OCI-LY7 (cell line): ENCODE measurements at regions not wholly inside any gene's neighbourhood (a gene's known extent, or its start where the extent isn't known, plus 50 kb on each side); places are given as distances from the start of the nearest gene placed in this dataset.

Experiments used
- BruUV-seq: library from RNA; stranded (reverse); fragments of 400-500 nt; replicated peaks from 2 replicates; lab custom pipeline; 2021; lab: Mats Ljungman, UMichigan
- CTCF ChIA-PET: fragments of 300-600 bp; sonication (Branson Sonifier 250); formaldehyde crosslinking; loops from one replicate; lab custom pipeline; 2022; ENCODE audit warnings: antibody characterized with exemption; ENCODE audit not compliant: unreplicated experiment; lab: Charles Lee
- POLR2A ChIA-PET: fragments of 300-600 bp; sonication (Branson Sonifier 250); formaldehyde crosslinking; loops from one replicate; lab custom pipeline; 2022; ENCODE audit warnings: antibody characterized with exemption; lab: Charles Lee
- DNase-seq: peaks from one replicate; pipeline ENCODE4 v3.0.0-alpha.2; 2015; ENCODE audit warnings: low spot score
- H2AFZ ChIP-seq: fragments of 200-600 bp; sonication (generic), shearing (Covaris generic); 2 replicates; pipeline ENCODE4 v1.6.1; 2014; ENCODE audit warnings: mild to moderate bottlenecking, antibody characterized with exemption, low read length, moderate library complexity
- H3K27ac ChIP-seq: fragments of 200-600 bp; sonication (generic); 2 replicates; pipeline ENCODE4 v1.5.1; 2014; ENCODE audit warnings: mixed run types, low read depth, mild to moderate bottlenecking, moderate library complexity, low read length, inconsistent platforms; ENCODE audit not compliant: poor library complexity, severe bottlenecking
- H3K36me3 ChIP-seq: fragments of 200-600 bp; sonication (generic); 2 replicates; pipeline ENCODE4 v1.6.1; 2014; ENCODE audit warnings: mild to moderate bottlenecking, antibody characterized with exemption, low read length, moderate library complexity, mixed read lengths; ENCODE audit not compliant: insufficient read depth
- H3K4me1 ChIP-seq: fragments of 200-600 bp; sonication (generic); 2 replicates; pipeline ENCODE4 v1.5.1; 2014; ENCODE audit warnings: mild to moderate bottlenecking, low read length; ENCODE audit not compliant: insufficient read depth, poor library complexity, severe bottlenecking
- H3K4me2 ChIP-seq: fragments of 200-600 bp; sonication (generic); 2 replicates; pipeline ENCODE4 v1.6.1; 2014; ENCODE audit warnings: mild to moderate bottlenecking, low read length
- H3K4me3 ChIP-seq: fragments of 200-600 bp; sonication (generic); 2 replicates; pipeline ENCODE4 v1.5.1; 2014; ENCODE audit warnings: mild to moderate bottlenecking, low read depth, low read length; ENCODE audit not compliant: poor library complexity, severe bottlenecking
- H3K79me2 ChIP-seq: fragments of 200-600 bp; sonication (generic); 2 replicates; pipeline ENCODE4 v1.6.1; 2016; ENCODE audit warnings: low read depth, mild to moderate bottlenecking, low read length, moderate library complexity, mixed read lengths; ENCODE audit not compliant: insufficient read depth
- H3K9me2 ChIP-seq: fragments of 200-600 bp; sonication (generic); 2 replicates; pipeline ENCODE4 v1.6.1; 2016; ENCODE audit warnings: mild to moderate bottlenecking, low read length, mixed read lengths; ENCODE audit not compliant: insufficient read depth
- H3K9me3 ChIP-seq: fragments of 200-600 bp; sonication (generic); 2 replicates; pipeline ENCODE4 v1.6.1; 2014; ENCODE audit warnings: mild to moderate bottlenecking, mixed run types, low read length, mixed read lengths
- H4K20me1 ChIP-seq: fragments of 200-600 bp; sonication (generic); 2 replicates; pipeline ENCODE4 v1.6.1; 2014; ENCODE audit warnings: mild to moderate bottlenecking, antibody characterized with exemption, low read length, moderate library complexity, mixed read lengths; ENCODE audit not compliant: insufficient read depth
- CTCF ChIP-seq: fragments of 200-600 bp; sonication (generic); conservative IDR thresholded peaks from 2 replicates; pipeline ENCODE4 v1.5.1; 2014; ENCODE audit warnings: mild to moderate bottlenecking, antibody characterized with exemption, low read length, moderate library complexity, mixed read lengths
- EZH2phosphoT487 ChIP-seq: fragments of 200-600 bp; sonication (generic); IDR thresholded peaks from 2 replicates; pipeline ENCODE4 v1.6.1; 2018; ENCODE audit warnings: low read depth, borderline replicate concordance, mild to moderate bottlenecking, mixed run types, antibody characterized with exemption, low read length, moderate library complexity, mixed read lengths
- intact Hi-C: fragments of 100-400 bp; cut with micrococcal nuclease; formaldehyde crosslinking; loops from one replicate; pipeline ENCODE4 v1.10.0; 2022; ENCODE audit not compliant: unreplicated experiment

GRCh38 chr13:99897076-99897440, 74.5 kb downstream of the ZIC5 start:
- POLR2A ChIA-PET = interaction anchor here (0.5 to 0.6 kb wide), 4 partner anchors 7 to 1409 kb away, joined by 3 to 4 read pairs (median 3); no protein-coding TSS in a partner anchor
- Histone ChIP-seq H2AFZ (no peak overlapping the region), H3K79me2 (no peaks in the 10 kb centered on the region), H3K4me3 (no peak overlapping the region), H3K4me1 (no peaks in the 10 kb centered on the region), H4K20me1 (no peaks in the 10 kb centered on the region), H3K9me2 (no peaks in the 10 kb centered on the region), H3K4me2 (no peak overlapping the region), H3K36me3 (no peaks in the 10 kb centered on the region), H3K27ac (no peak overlapping the region), H3K9me3 (no peaks in the 10 kb centered on the region)
- CTCF ChIA-PET = no interaction called here
- intact Hi-C loops = no loop called here
- BruUV-seq = no TSS peak
- no peak for TF ChIP-seq EZH2phosphoT487
- no peak for TF ChIP-seq CTCF
- DNase-seq = no peak

DNA sequence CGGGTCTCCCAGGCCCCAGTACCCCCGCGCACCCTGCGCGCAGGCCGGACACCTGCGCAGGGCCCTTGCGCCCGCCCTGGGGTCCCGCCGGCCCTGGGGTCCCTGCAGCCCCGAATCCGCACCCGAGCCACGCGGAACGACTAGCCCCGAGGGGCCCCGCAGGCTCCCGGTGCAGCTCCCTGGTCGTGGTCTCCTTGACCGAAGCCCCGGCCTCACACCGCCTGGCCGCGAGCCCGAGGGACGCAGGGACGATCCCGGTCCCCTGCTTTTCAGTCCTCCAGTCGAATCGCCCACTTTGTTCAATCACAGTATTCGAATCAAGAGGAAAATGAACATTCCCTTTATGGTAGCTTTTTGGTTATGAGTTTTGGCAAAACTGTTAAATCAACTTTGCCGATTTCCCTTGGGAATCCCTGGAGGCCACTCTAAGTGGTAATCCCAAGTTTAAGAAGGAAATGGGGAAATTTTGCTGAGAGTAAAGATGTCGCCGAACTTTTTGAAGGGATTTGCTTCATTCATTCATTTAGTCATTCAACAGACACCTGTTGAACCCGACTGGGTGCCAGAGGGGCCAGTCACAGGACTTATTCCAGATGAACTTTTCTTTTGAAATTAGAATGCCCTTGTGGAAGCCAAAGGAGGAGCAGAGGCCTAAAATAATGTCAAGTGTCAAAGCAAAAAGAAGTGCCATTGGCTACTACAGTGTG, 75.0 kb downstream of the ZIC5 start:
- TF ChIP-seq CTCF = no peak
- no peak for TF ChIP-seq EZH2phosphoT487
- Histone ChIP-seq H3K4me2 (no peak overlapping the region), H3K36me3 (no peaks in the 10 kb centered on the region), H3K79me2 (no peaks in the 10 kb centered on the region), H3K4me1 (no peaks in the 10 kb centered on the region), H3K9me3 (no peaks in the 10 kb centered on the region), H2AFZ (no peak overlapping the region), H3K4me3 (no peak overlapping the region), H3K27ac (no peak overlapping the region), H4K20me1 (no peaks in the 10 kb centered on the region), H3K9me2 (no peaks in the 10 kb centered on the region)
- no TSS peak for BruUV-seq
- ChIA-PET CTCF (no interaction called here), POLR2A (interaction anchor here (0.5 to 0.6 kb wide), 3 partner anchors 8 to 1409 kb away, joined by 3 read pairs; no protein-coding TSS in a partner anchor)
- intact Hi-C loops = no loop called here
- DNase-seq = no peak
